Endothelial cell of umbilical vein (primary cell): ENCODE measurements at regions not wholly inside any gene's neighbourhood (a gene's known extent, or its start where the extent isn't known, plus 50 kb on each side); places are given as distances from the start of the nearest gene placed in this dataset.
A peak's percentile ranks its signal among the peaks of the same experiment; 100 is the strongest.

Source experiments
- BruUV-seq: library from RNA; stranded (reverse); fragments of 400-500 nt; replicated peaks from 2 replicates; lab custom pipeline; 2021; lab: Mats Ljungman, UMichigan
- CTCF ChIA-PET: fragments of 300-600, 350-600 bp; sonication (Branson Sonifier 250); formaldehyde crosslinking; loops from one replicate; lab custom pipeline; 2021; ENCODE audit warnings: antibody characterized with exemption, inconsistent platforms; lab: Charles Lee
- POLR2A ChIA-PET: fragments of 300-600, 350-600 bp; sonication (Branson Sonifier 250); formaldehyde crosslinking; loops from one replicate; lab custom pipeline; 2021; ENCODE audit warnings: antibody characterized with exemption, inconsistent platforms; lab: Charles Lee
- DNase-seq: peaks from one replicate; pipeline ENCODE4 v3.0.0-alpha.2; 2011; ENCODE audit warnings: low read depth, low spot score
- FAIRE-seq: peaks from 2 replicates; lab custom pipeline; 2011; peaks lifted over from hg19 to GRCh38; lab: Jason Lieb, UNC
- H2AFZ ChIP-seq: 2 replicates; pipeline ENCODE4 v1.6.0; 2012; ENCODE audit warnings: low read depth, low read length, control low read depth, inconsistent platforms
- H3K27ac ChIP-seq: 2 replicates; pipeline ENCODE4 v1.5.1; 2011; ENCODE audit warnings: low read depth, mild to moderate bottlenecking, control low read depth, low read length, moderate library complexity; ENCODE audit not compliant: insufficient read depth
- H3K27me3 ChIP-seq, 2 experiments: 2 replicates each; pipeline versions ENCODE4 v1.6.0 to v1.6.1; 2011; ENCODE audit warnings: low read length in 2 of 2, mixed read lengths in 1 of 2; ENCODE audit not compliant: control insufficient read depth in 2 of 2, insufficient read depth in 2 of 2
- H3K36me3 ChIP-seq, 2 experiments: 2 replicates in 1 of 2; 3 replicates in 1 of 2; pipeline ENCODE4 v1.5.1; 2011; ENCODE audit warnings: low read length in 2 of 2, mild to moderate bottlenecking in 1 of 2, moderate library complexity in 1 of 2; ENCODE audit not compliant: control insufficient read depth in 2 of 2, insufficient read depth in 2 of 2; ENCODE audit errors: extremely low read depth in 1 of 2
- H3K4me1 ChIP-seq: 3 replicates; pipeline ENCODE4 v1.5.1; 2011; ENCODE audit warnings: mild to moderate bottlenecking, low read length; ENCODE audit not compliant: control insufficient read depth, insufficient read depth; ENCODE audit errors: extremely low read depth
- H3K4me2 ChIP-seq: 2 replicates; pipeline ENCODE4 v1.6.1; 2011; ENCODE audit warnings: low read length, control low read depth, mixed read lengths; ENCODE audit not compliant: insufficient read depth
- H3K4me3 ChIP-seq, 3 experiments: fragments of 200-600 bp in 1 of 3; sonication (generic), shearing (Covaris generic) in 1 of 3; replicated peaks in 1 of 3; 2 replicates each; pipeline ENCODE4 v1.5.1; 2011 to 2016; ENCODE audit warnings: control low read depth in 3 of 3, low read length in 3 of 3, mild to moderate bottlenecking in 2 of 3, inconsistent platforms in 1 of 3, low read depth in 1 of 3, moderate library complexity in 1 of 3; ENCODE audit not compliant: insufficient read depth in 1 of 3
- H3K79me2 ChIP-seq: 2 replicates; pipeline ENCODE4 v1.6.0; 2012; ENCODE audit warnings: low read length, inconsistent platforms; ENCODE audit not compliant: control insufficient read depth, insufficient read depth
- H3K9ac ChIP-seq: replicated peaks from 2 replicates; pipeline ENCODE3; 2011; ENCODE audit warnings: low read length, control low read depth; ENCODE audit not compliant: insufficient read depth; ENCODE audit errors: extremely low read depth
- H3K9me1 ChIP-seq: replicated peaks from 3 replicates; pipeline ENCODE4 v1.6.0; 2011; ENCODE audit warnings: mild to moderate bottlenecking, low read length; ENCODE audit not compliant: control insufficient read depth, insufficient read depth; ENCODE audit errors: extremely low read depth
- H3K9me3 ChIP-seq: replicated peaks from 2 replicates; pipeline ENCODE4 v1.5.1; 2012; ENCODE audit warnings: low read length, inconsistent platforms; ENCODE audit not compliant: control insufficient read depth, insufficient read depth
- H4K20me1 ChIP-seq: replicated peaks from 2 replicates; pipeline ENCODE3; 2011; ENCODE audit warnings: mild to moderate bottlenecking, low read length; ENCODE audit not compliant: control insufficient read depth, insufficient read depth; ENCODE audit errors: extremely low read depth
- EZH2 ChIP-seq: IDR thresholded peaks from 2 replicates; pipeline ENCODE4 v1.6.1; 2012; ENCODE audit warnings: borderline replicate concordance, low read depth, mild to moderate bottlenecking, moderate library complexity, low read length, inconsistent platforms; ENCODE audit not compliant: severe bottlenecking
- FOS ChIP-seq: IDR thresholded peaks from 2 replicates; pipeline ENCODE4 v1.6.1; 2011; ENCODE audit warnings: mild to moderate bottlenecking, low read length, moderate library complexity, borderline replicate concordance; ENCODE audit not compliant: insufficient read depth
- GATA2 ChIP-seq: IDR thresholded peaks from 2 replicates; pipeline ENCODE4 v1.7.0; 2011; ENCODE audit warnings: low read depth, mild to moderate bottlenecking, moderate library complexity, mixed read lengths, low read length; ENCODE audit not compliant: insufficient read length, insufficient read depth
- JUN ChIP-seq: IDR thresholded peaks from 2 replicates; pipeline ENCODE4 v1.6.1; 2011; ENCODE audit warnings: borderline replicate concordance, low read depth; ENCODE audit not compliant: insufficient read length, insufficient read depth
- MYC ChIP-seq: IDR thresholded peaks from one replicate; pipeline ENCODE4 v1.6.1; 2011; ENCODE audit warnings: mild to moderate bottlenecking, low read depth, low read length
- POLR2AphosphoS5 ChIP-seq: IDR thresholded peaks from 2 replicates; pipeline ENCODE4 v1.6.1; 2012; ENCODE audit warnings: low read depth, mild to moderate bottlenecking, control low read depth, low read length, moderate library complexity; ENCODE audit not compliant: insufficient read depth
- dilution Hi-C: fragments of 300-500 bp; cut with MboI; formaldehyde crosslinking; loops from one replicate; pipeline ENCODE4 v1.15.0; 2019; ENCODE audit warnings: low sequenced_read_pairs; ENCODE audit not compliant: extremely low pct_ligation_motif_present
- intact Hi-C: fragments of 100-400 bp; cut with micrococcal nuclease; formaldehyde crosslinking; loops from one replicate; pipeline ENCODE4 v1.10.0; 2022
- TF ChIP-seq, protein P1 (sequence below): IDR thresholded peaks from 2 replicates; pipeline ENCODE4 v1.6.1; 2011; ENCODE audit not compliant: insufficient read depth, insufficient read length
- TF ChIP-seq, protein P2 (sequence below), 2 donors: IDR thresholded peaks; 1 replicate in 1 of 2; 2 replicates in 1 of 2; pipeline ENCODE4 v1.5.1; 2011; ENCODE audit warnings: low read length in 2 of 2, mild to moderate bottlenecking in 2 of 2, moderate library complexity in 2 of 2, control low read depth in 1 of 2, inconsistent platforms in 1 of 2, low read depth in 1 of 2; ENCODE audit not compliant: insufficient read depth in 1 of 2; ENCODE audit errors: extremely low read depth in 1 of 2

DNA sequence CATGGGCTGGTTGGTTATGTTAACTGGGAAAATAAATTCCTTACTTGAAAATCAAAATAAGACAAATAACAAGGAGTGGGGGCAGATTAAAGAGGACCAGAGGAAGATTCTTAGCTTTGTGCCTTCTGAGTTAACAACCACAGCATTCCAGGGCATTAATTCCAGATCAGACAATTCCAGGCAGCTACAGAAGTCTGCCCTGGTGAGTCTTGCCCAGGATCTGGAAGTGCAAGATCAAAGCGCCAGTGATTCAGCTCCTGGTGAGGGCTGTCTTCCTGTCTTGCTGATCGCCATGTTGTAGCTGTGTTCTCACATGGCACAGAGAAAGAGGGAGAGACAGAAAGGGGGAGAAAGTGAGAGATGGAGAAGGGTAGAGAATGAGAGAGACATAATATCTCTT, 65.6 kb downstream of the ANXA2R start:
- H3K9me3 ChIP-seq, result no peaks in the 10 kb centered on the region
- no peak overlapping the region for H3K9ac ChIP-seq
- ChIA-PET CTCF (interaction anchor here (0.7 to 1.0 kb wide), 3 partner anchors 23 to 66 kb away, joined by 3 read pairs; no protein-coding TSS in a partner anchor), POLR2A (no interaction called here)
- no peaks in the 10 kb centered on the region for H3K36me3 ChIP-seq
- no peak overlapping the region for H2AFZ ChIP-seq
- no peaks in the 10 kb centered on the region for H3K9me1 ChIP-seq
- intact Hi-C loops, result no loop called here
- TF ChIP-seq GATA2 (no peak), FOS (no peak), POLR2AphosphoS5 (no peak), EZH2 (no peak), MYC (no peak), JUN (no peak)
- TF ChIP-seq, protein P1, sequence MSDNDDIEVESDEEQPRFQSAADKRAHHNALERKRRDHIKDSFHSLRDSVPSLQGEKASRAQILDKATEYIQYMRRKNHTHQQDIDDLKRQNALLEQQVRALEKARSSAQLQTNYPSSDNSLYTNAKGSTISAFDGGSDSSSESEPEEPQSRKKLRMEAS, result no peak
- TF ChIP-seq, protein P2, sequence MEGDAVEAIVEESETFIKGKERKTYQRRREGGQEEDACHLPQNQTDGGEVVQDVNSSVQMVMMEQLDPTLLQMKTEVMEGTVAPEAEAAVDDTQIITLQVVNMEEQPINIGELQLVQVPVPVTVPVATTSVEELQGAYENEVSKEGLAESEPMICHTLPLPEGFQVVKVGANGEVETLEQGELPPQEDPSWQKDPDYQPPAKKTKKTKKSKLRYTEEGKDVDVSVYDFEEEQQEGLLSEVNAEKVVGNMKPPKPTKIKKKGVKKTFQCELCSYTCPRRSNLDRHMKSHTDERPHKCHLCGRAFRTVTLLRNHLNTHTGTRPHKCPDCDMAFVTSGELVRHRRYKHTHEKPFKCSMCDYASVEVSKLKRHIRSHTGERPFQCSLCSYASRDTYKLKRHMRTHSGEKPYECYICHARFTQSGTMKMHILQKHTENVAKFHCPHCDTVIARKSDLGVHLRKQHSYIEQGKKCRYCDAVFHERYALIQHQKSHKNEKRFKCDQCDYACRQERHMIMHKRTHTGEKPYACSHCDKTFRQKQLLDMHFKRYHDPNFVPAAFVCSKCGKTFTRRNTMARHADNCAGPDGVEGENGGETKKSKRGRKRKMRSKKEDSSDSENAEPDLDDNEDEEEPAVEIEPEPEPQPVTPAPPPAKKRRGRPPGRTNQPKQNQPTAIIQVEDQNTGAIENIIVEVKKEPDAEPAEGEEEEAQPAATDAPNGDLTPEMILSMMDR (IDR thresholded peaks at IDR 0.05; ENCODE audit: extremely low read depth in 1 of 2, insufficient read depth in 1 of 2, low read depth in 1 of 2, low read length in 2 of 2), result no peak
- no peak overlapping the region for H3K27ac ChIP-seq
- DNase-seq (no peak), FAIRE-seq (peak; percentile 50)
- H3K4me1 ChIP-seq, result no peaks in the 10 kb centered on the region
- H3K27me3 ChIP-seq, result no peaks in the 10 kb centered on the region
- H3K79me2 ChIP-seq, result no peaks in the 10 kb centered on the region
- BruUV-seq, result no TSS peak
- H3K4me3 ChIP-seq, result no peak overlapping the region
- H4K20me1 ChIP-seq, result no peaks in the 10 kb centered on the region
- dilution Hi-C loops, result no loop called here
- H3K4me2 ChIP-seq, result no peak overlapping the region
